K562 (cell line): ENCODE measurements at regions not wholly inside any gene's neighbourhood (a gene's known extent, or its start where the extent isn't known, plus 50 kb on each side); places are given as distances from the start of the nearest gene placed in this dataset.

Source experiments
- ATAC-seq: fragments of 200-7000 bp; cut with Tn5 transposase; 3 replicates; pipeline ENCODE4 v1.9.1; 2020; ENCODE audit warnings: moderate library complexity
- BruUV-seq: library from RNA; stranded (reverse); fragments of 400-500 nt; replicated peaks from 2 replicates; lab custom pipeline; 2021; lab: Mats Ljungman, UMichigan
- CTCF ChIA-PET: fragments of 300-600 bp; formaldehyde crosslinking; extraction: SDS; loops from one replicate; lab custom pipeline; 2021; ENCODE audit warnings: low intra/inter-chr PET ratio; lab: Yijun Ruan, JAX
- POLR2A ChIA-PET: fragments of 300-600, 350-650 bp; sonication (Branson Sonifier 250); formaldehyde crosslinking; extraction: SDS; loops from one replicate; lab custom pipeline; 2021; ENCODE audit warnings: antibody characterized with exemption, inconsistent platforms; lab: Yijun Ruan, JAX
- DNase-seq, 4 experiments: peaks; one replicate each; pipeline versions ENCODE4 v3.0.0 to v3.0.0-alpha.2; 2011 to 2018; ENCODE audit warnings: low spot score in 3 of 4, mixed read lengths in 3 of 4; ENCODE audit errors: extremely low read depth in 1 of 4
- FAIRE-seq: peaks from 2 replicates; lab custom pipeline; 2011; peaks lifted over from hg19 to GRCh38; lab: Jason Lieb, UNC
- H2AFZ ChIP-seq: 2 replicates; pipeline ENCODE4 v1.6.0; 2011; ENCODE audit warnings: low read depth, low read length, control low read depth, inconsistent platforms
- H3K27ac ChIP-seq: fragments of 200-600 bp; 3 replicates; pipeline ENCODE4 v1.8.0; 2011; ENCODE audit warnings: low read depth, mild to moderate bottlenecking, control low read depth, inconsistent platforms, low read length, moderate library complexity, mixed read lengths; ENCODE audit errors: extremely low read depth
- H3K27me3 ChIP-seq, 2 experiments: fragments of 300-600 bp in 1 of 2; 2 replicates in 1 of 2; 3 replicates in 1 of 2; pipeline versions ENCODE4 v1.6.0 to v1.8.0; 2011; ENCODE audit warnings: inconsistent platforms in 2 of 2, low read length in 2 of 2, mild to moderate bottlenecking in 1 of 2, mixed read lengths in 1 of 2, moderate library complexity in 1 of 2; ENCODE audit not compliant: control insufficient read depth in 2 of 2, insufficient read depth in 2 of 2
- H3K36me3 ChIP-seq: fragments of 300-600 bp; 3 replicates; pipeline ENCODE4 v1.8.0; 2011; ENCODE audit warnings: mild to moderate bottlenecking, low read length, inconsistent platforms; ENCODE audit not compliant: control insufficient read depth, insufficient read depth
- H3K4me1 ChIP-seq, 2 experiments: fragments of 200-600 bp in 1 of 2; replicated peaks in 1 of 2; 2 replicates in 1 of 2; 3 replicates in 1 of 2; pipeline versions ENCODE4 v1.5.1 to v1.8.0; 2011; ENCODE audit warnings: inconsistent platforms in 2 of 2, low read length in 2 of 2, mild to moderate bottlenecking in 1 of 2, mixed read lengths in 1 of 2, moderate library complexity in 1 of 2; ENCODE audit not compliant: control insufficient read depth in 2 of 2, insufficient read depth in 2 of 2
- H3K4me2 ChIP-seq: 2 replicates; pipeline ENCODE4 v1.6.1; 2011; ENCODE audit warnings: low read length, control low read depth, inconsistent platforms, mixed read lengths; ENCODE audit not compliant: insufficient read depth
- H3K4me3 ChIP-seq: fragments of 200-600 bp; sonication (generic), shearing (Covaris generic); 2 replicates; pipeline ENCODE4 v1.5.1; 2016; ENCODE audit warnings: control low read depth, inconsistent platforms
- H3K79me2 ChIP-seq: fragments of 200-600 bp; 3 replicates; pipeline ENCODE4 v1.8.0; 2011; ENCODE audit warnings: low read length, inconsistent platforms; ENCODE audit not compliant: control insufficient read depth, insufficient read depth
- H3K9ac ChIP-seq, 2 experiments: 2 replicates each; pipeline versions ENCODE4 v1.6.0 to v1.6.1; 2011; ENCODE audit warnings: low read depth in 2 of 2, low read length in 2 of 2, control low read depth in 1 of 2, inconsistent platforms in 1 of 2, mild to moderate bottlenecking in 1 of 2, mixed read lengths in 1 of 2; ENCODE audit not compliant: insufficient read depth in 1 of 2
- H3K9me1 ChIP-seq: one replicate; pipeline ENCODE4 v1.6.0; 2011; ENCODE audit warnings: inconsistent platforms, mild to moderate bottlenecking, low read length, moderate library complexity; ENCODE audit not compliant: control insufficient read depth, insufficient read depth
- H3K9me3 ChIP-seq: replicated peaks from 2 replicates; pipeline ENCODE4 v1.5.1; 2011; ENCODE audit warnings: low read depth, low read length, inconsistent platforms; ENCODE audit not compliant: control insufficient read depth, insufficient read depth
- H4K20me1 ChIP-seq: replicated peaks from 2 replicates; pipeline ENCODE4 v1.6.1; 2011; ENCODE audit warnings: low read length, inconsistent platforms, mixed read lengths; ENCODE audit not compliant: control insufficient read depth, insufficient read depth
- CSDE1 ChIP-seq, 2 experiments: fragments of 450-650 bp; IDR thresholded peaks; 2 replicates each; pipeline ENCODE4 v1.6.1; 2016; ENCODE audit warnings: mild to moderate bottlenecking in 1 of 2
- ERF ChIP-seq: fragments of 450-650 bp; formaldehyde crosslinking; IDR thresholded peaks from 2 replicates; pipeline ENCODE4 v1.4.0; 2020; ENCODE audit warnings: mild to moderate bottlenecking, mixed read lengths
- KLF6 ChIP-seq: fragments of 250-450 bp; sonication (Bioruptor Pico); IDR thresholded peaks from 2 replicates; pipeline ENCODE4 v1.4.0; 2020; ENCODE audit warnings: mild to moderate bottlenecking, moderate library complexity, borderline replicate concordance
- PCBP2 ChIP-seq: fragments of 200-400 bp; formaldehyde crosslinking; IDR thresholded peaks from 2 replicates; pipeline ENCODE4 v1.6.1; 2018; ENCODE audit warnings: low read length, low read depth, mild to moderate bottlenecking, moderate library complexity; ENCODE audit not compliant: poor library complexity, severe bottlenecking
- PML ChIP-seq: IDR thresholded peaks from 2 replicates; pipeline ENCODE4 v1.6.1; 2012; ENCODE audit warnings: low read length, inconsistent platforms
- SMARCE1 ChIP-seq: fragments of 450-650 bp; IDR thresholded peaks from 2 replicates; pipeline ENCODE4 v1.7.1; 2016; ENCODE audit warnings: mild to moderate bottlenecking
- STAT6 ChIP-seq: sonication (generic); formaldehyde crosslinking; IDR thresholded peaks from 2 replicates; pipeline ENCODE4 v1.8.1; 2023; ENCODE audit warnings: mild to moderate bottlenecking, missing genetic modification reagents
- TFAP4 ChIP-seq: sonication (generic); formaldehyde crosslinking; IDR thresholded peaks from 2 replicates; pipeline ENCODE4 v1.8.0; 2022; ENCODE audit warnings: missing genetic modification reagents, mild to moderate bottlenecking, moderate library complexity, borderline replicate concordance
- TOE1 ChIP-seq, 2 experiments: fragments of 450-650 bp in 1 of 2; sonication (generic) in 1 of 2; formaldehyde crosslinking in 1 of 2; IDR thresholded peaks; 2 replicates each; pipeline versions ENCODE4 v1.7.1 to v1.8.0; 2016 to 2022; ENCODE audit warnings: borderline replicate concordance in 2 of 2, mild to moderate bottlenecking in 2 of 2, antibody characterized with exemption in 1 of 2, inconsistent platforms in 1 of 2, low read depth in 1 of 2, missing genetic modification reagents in 1 of 2, moderate library complexity in 1 of 2
- TRIM24 ChIP-seq, 2 experiments: fragments of 450-650 bp; IDR thresholded peaks; 2 replicates each; pipeline ENCODE4 v1.6.1; 2016
- ZBTB8A ChIP-seq: fragments of 450-650 bp; IDR thresholded peaks from 2 replicates; pipeline ENCODE4 v1.6.1; 2018; ENCODE audit warnings: mild to moderate bottlenecking, moderate library complexity; ENCODE audit not compliant: partially characterized antibody
- ZNF121 ChIP-seq: sonication (generic); formaldehyde crosslinking; conservative IDR thresholded peaks from 2 replicates; pipeline ENCODE4 v1.8.0; 2022; ENCODE audit warnings: missing genetic modification reagents
- ZNF134 ChIP-seq: fragments of 250-450 bp; sonication (Bioruptor Pico); conservative IDR thresholded peaks from 2 replicates; pipeline ENCODE4 v1.4.0; 2020
- in situ Hi-C: fragments of 300-500 bp; cut with MboI; formaldehyde crosslinking; loops from 4 replicates; pipeline ENCODE4 v1.15.0; 2018; ENCODE audit warnings: inconsistent platforms, mixed read lengths
- intact Hi-C: fragments of 100-400 bp; cut with micrococcal nuclease; formaldehyde crosslinking; loops from 2 replicates; pipeline ENCODE4 v1.14.2; 2022
- TF ChIP-seq, protein P1 (sequence below): sonication (generic); formaldehyde crosslinking; IDR thresholded peaks from 2 replicates; pipeline ENCODE4 v1.8.1; 2023; ENCODE audit warnings: mild to moderate bottlenecking, missing genetic modification reagents

GRCh38 chr6:50962213-50962759 lies 143.6 kb downstream of the TFAP2B start:
- H3K9me3 ChIP-seq, result no peaks in the 10 kb centered on the region
- no peaks in the 10 kb centered on the region for H3K36me3 ChIP-seq
- peak overlapping the region; percentile 38 for H3K4me2 ChIP-seq
- peak overlapping the region in 1 of 2 experiments; percentile 41; a peak in 2 of 4 replicates for H3K9ac ChIP-seq
- peaks cover 17 to 51% of the 10 kb centered on the region in 2 experiments for H3K4me1 ChIP-seq
- no peaks in the 10 kb centered on the region for H4K20me1 ChIP-seq
- DNase-seq, result peak in 2 of 4 experiments; percentile 50 to 53
- FAIRE-seq, result no peak
- ChIA-PET CTCF (no interaction called here), POLR2A (interaction anchor here (1.0 to 2.5 kb wide), 2 partner anchors 9 to 11 kb away, joined by 5 to 12 read pairs; no protein-coding TSS in a partner anchor)
- H3K4me3 ChIP-seq, result no peak overlapping the region
- peak; percentile 44 for ATAC-seq
- H3K79me2 ChIP-seq, result no peaks in the 10 kb centered on the region
- no TSS peak for BruUV-seq
- H3K27ac ChIP-seq, result peak overlapping the region; percentile 61
- no peaks in the 10 kb centered on the region for H3K9me1 ChIP-seq
- intact Hi-C loops, result no loop called here
- H2AFZ ChIP-seq, result peak overlapping the region; percentile 94
- H3K27me3 ChIP-seq, result no peaks in the 10 kb centered on the region
- in situ Hi-C loops, result no loop called here
- TF ChIP-seq TFAP4 (CRISPR knock-in tag) (no peak), ERF (CRISPR knock-in tag) (0 out of 2 replicates have a peak, but pooled peaks have one; percentile 77), CSDE1 (IDR thresholded peaks at IDR 0.05) (0 out of 4 replicates have a peak, but pooled peaks of 1 of the 2 experiments have one; percentile 45), ZNF134 (CRISPR knock-in tag) (0 out of 2 replicates have a peak, but pooled peaks have one; percentile 9), KLF6 (CRISPR knock-in tag) (peak; percentile 76), SMARCE1 (peak; percentile 92), PCBP2 (no peak), TRIM24 (IDR thresholded peaks at IDR 0.05) (peak; percentile 32 to 68; a peak in 3 of 4 replicates), ZBTB8A (no peak), STAT6 (CRISPR knock-in tag) (no peak), ZNF121 (CRISPR knock-in tag) (no peak), TOE1 (IDR thresholded peaks at IDR 0.05; ENCODE audit: borderline replicate concordance) (peak; percentile 40; the same call in 1 of the 2 replicates), TOE1 (CRISPR knock-in tag; IDR thresholded peaks at IDR 0.05; ENCODE audit: borderline replicate concordance, low read depth) (no peak), PML (0 out of 2 replicates have a peak, but pooled peaks have one; percentile 37)
- TF ChIP-seq, protein P1, sequence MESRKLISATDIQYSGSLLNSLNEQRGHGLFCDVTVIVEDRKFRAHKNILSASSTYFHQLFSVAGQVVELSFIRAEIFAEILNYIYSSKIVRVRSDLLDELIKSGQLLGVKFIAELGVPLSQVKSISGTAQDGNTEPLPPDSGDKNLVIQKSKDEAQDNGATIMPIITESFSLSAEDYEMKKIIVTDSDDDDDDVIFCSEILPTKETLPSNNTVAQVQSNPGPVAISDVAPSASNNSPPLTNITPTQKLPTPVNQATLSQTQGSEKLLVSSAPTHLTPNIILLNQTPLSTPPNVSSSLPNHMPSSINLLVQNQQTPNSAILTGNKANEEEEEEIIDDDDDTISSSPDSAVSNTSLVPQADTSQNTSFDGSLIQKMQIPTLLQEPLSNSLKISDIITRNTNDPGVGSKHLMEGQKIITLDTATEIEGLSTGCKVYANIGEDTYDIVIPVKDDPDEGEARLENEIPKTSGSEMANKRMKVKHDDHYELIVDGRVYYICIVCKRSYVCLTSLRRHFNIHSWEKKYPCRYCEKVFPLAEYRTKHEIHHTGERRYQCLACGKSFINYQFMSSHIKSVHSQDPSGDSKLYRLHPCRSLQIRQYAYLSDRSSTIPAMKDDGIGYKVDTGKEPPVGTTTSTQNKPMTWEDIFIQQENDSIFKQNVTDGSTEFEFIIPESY, result no peak
